ENCODE measurements at regions not wholly inside any gene's neighbourhood (a gene's known extent, or its start where the extent isn't known, plus 50 kb on each side); places are given as distances from the start of the nearest gene placed in this dataset.

GRCh38 chr3:162385387-162385786 is 888.8 kb downstream of the OTOL1 start:
- Mint-ChIP-seq H3K9me3 (ENCODE audit: unreplicated experiment) (no peaks in the 10 kb centered on the region), H3K27ac (ENCODE audit: unreplicated experiment) (no peak overlapping the region), H3K4me3 (ENCODE audit: unreplicated experiment) (no peak overlapping the region), H3K27me3 (ENCODE audit: low read depth, unreplicated experiment) (no peaks in the 10 kb centered on the region), H3K36me3 (ENCODE audit: low read depth, unreplicated experiment) (no peaks in the 10 kb centered on the region), H3K4me1 (ENCODE audit: low read depth, unreplicated experiment) (peaks cover 1% of the 10 kb centered on the region)
- Histone ChIP-seq H3K4me1 (ENCODE audit: insufficient read depth, low read length) (no peaks in the 10 kb centered on the region), H3K4me3 (ENCODE audit: insufficient read depth, low read depth, low read length) (no peak overlapping the region), H3K36me3 (ENCODE audit: insufficient read depth, low read length) (no peaks in the 10 kb centered on the region), H3K27me3 (ENCODE audit: insufficient read depth, low read length) (no peaks in the 10 kb centered on the region), H4K20me1 (ENCODE audit: insufficient read depth, low read length) (no peaks in the 10 kb centered on the region), H3K4me2 (ENCODE audit: low read length) (no peak overlapping the region), H3K27ac (ENCODE audit: low read depth, low read length) (no peak overlapping the region), H3K9me3 (ENCODE audit: insufficient read depth, low read depth, low read length) (no peaks in the 10 kb centered on the region), H3K79me2 (ENCODE audit: insufficient read depth, low read length) (no peaks in the 10 kb centered on the region), H3K9ac (ENCODE audit: low read length) (no peak overlapping the region), H2AFZ (ENCODE audit: low read depth, low read length) (no peak overlapping the region)
- TF ChIP-seq EZH2 (IDR thresholded peaks at IDR 0.05; ENCODE audit: insufficient read depth, low read length) (no peak), CTCF (IDR thresholded peaks at IDR 0.05; ENCODE audit: insufficient read depth, low read depth, low read length) (no peak)
- no peak for DNase-seq (ENCODE audit: low read depth)
- no peak for FAIRE-seq

- Histone ChIP-seq H3K4me3 (ENCODE audit: insufficient read depth, low read depth, low read length) (peak overlapping the region; percentile 2), H3K36me3 (ENCODE audit: insufficient read depth, low read length) (no peaks in the 10 kb centered on the region), H3K9me3 (ENCODE audit: insufficient read depth, low read depth, low read length) (no peaks in the 10 kb centered on the region), H3K27ac (ENCODE audit: low read depth, low read length) (peak overlapping the region; percentile 91), H2AFZ (ENCODE audit: low read depth, low read length) (no peak overlapping the region), H3K9ac (ENCODE audit: low read length) (peak overlapping the region; percentile 67), H3K79me2 (ENCODE audit: insufficient read depth, low read length) (no peaks in the 10 kb centered on the region), H3K27me3 (ENCODE audit: insufficient read depth, low read length) (no peaks in the 10 kb centered on the region), H4K20me1 (ENCODE audit: insufficient read depth, low read length) (no peaks in the 10 kb centered on the region), H3K4me2 (ENCODE audit: low read length) (peak overlapping the region; percentile 75), H3K4me1 (ENCODE audit: insufficient read depth, low read length) (peaks cover 12% of the 10 kb centered on the region)
- TF ChIP-seq CTCF (IDR thresholded peaks at IDR 0.05; ENCODE audit: insufficient read depth, low read depth, low read length) (no peak), EZH2 (IDR thresholded peaks at IDR 0.05; ENCODE audit: insufficient read depth, low read length) (no peak)
- Mint-ChIP-seq H3K4me1 (ENCODE audit: low read depth, unreplicated experiment) (peaks cover 10% of the 10 kb centered on the region), H3K36me3 (ENCODE audit: low read depth, unreplicated experiment) (no peaks in the 10 kb centered on the region), H3K27ac (ENCODE audit: unreplicated experiment) (peak overlapping the region; percentile 58), H3K9me3 (ENCODE audit: unreplicated experiment) (peaks cover 2% of the 10 kb centered on the region), H3K4me3 (ENCODE audit: unreplicated experiment) (no peak overlapping the region), H3K27me3 (ENCODE audit: low read depth, unreplicated experiment) (no peaks in the 10 kb centered on the region)
- FAIRE-seq: peak; percentile 97
- peak; percentile 86 for DNase-seq (ENCODE audit: low read depth)
These were observed 894.3 kb downstream of the OTOL1 start for GRCh38 chr3:162390891-162391290.

- FAIRE-seq (no peak), DNase-seq (ENCODE audit: low read depth) (peak; percentile 63)
- no peaks in the 10 kb centered on the region for H4K20me1 ChIP-seq (ENCODE audit: insufficient read depth, low read length)
- Mint-ChIP-seq H3K27ac (ENCODE audit: unreplicated experiment) (peak overlapping the region; percentile 58), H3K4me1 (ENCODE audit: low read depth, unreplicated experiment) (peaks cover 10% of the 10 kb centered on the region), H3K9me3 (ENCODE audit: unreplicated experiment) (peaks cover 2% of the 10 kb centered on the region), H3K36me3 (ENCODE audit: low read depth, unreplicated experiment) (no peaks in the 10 kb centered on the region), H3K27me3 (ENCODE audit: low read depth, unreplicated experiment) (no peaks in the 10 kb centered on the region), H3K4me3 (ENCODE audit: unreplicated experiment) (no peak overlapping the region)
- H3K36me3 ChIP-seq (ENCODE audit: insufficient read depth, low read length): no peaks in the 10 kb centered on the region
- TF ChIP-seq EZH2 (IDR thresholded peaks at IDR 0.05; ENCODE audit: insufficient read depth, low read length): no peak
- TF ChIP-seq CTCF (IDR thresholded peaks at IDR 0.05; ENCODE audit: insufficient read depth, low read depth, low read length): no peak
- peaks cover 12% of the 10 kb centered on the region for H3K4me1 ChIP-seq (ENCODE audit: insufficient read depth, low read length)
- H3K27ac ChIP-seq (ENCODE audit: low read depth, low read length): peak overlapping the region; percentile 91
- no peaks in the 10 kb centered on the region for H3K79me2 ChIP-seq (ENCODE audit: insufficient read depth, low read length)
- no peak overlapping the region for H2AFZ ChIP-seq (ENCODE audit: low read depth, low read length)
- no peaks in the 10 kb centered on the region for H3K9me3 ChIP-seq (ENCODE audit: insufficient read depth, low read depth, low read length)
- peak overlapping the region; percentile 2 for H3K4me3 ChIP-seq (ENCODE audit: insufficient read depth, low read depth, low read length)
- H3K4me2 ChIP-seq (ENCODE audit: low read length): peak overlapping the region; percentile 75
- H3K9ac ChIP-seq (ENCODE audit: low read length): peak overlapping the region; percentile 67
- H3K27me3 ChIP-seq (ENCODE audit: insufficient read depth, low read length): no peaks in the 10 kb centered on the region
These were observed 894.7 kb downstream of the OTOL1 start for GRCh38 chr3:162391301-162391700.
